ENCODE measurements at regions not wholly inside any gene's neighbourhood (a gene's known extent, or its start where the extent isn't known, plus 50 kb on each side); places are given as distances from the start of the nearest gene placed in this dataset.

DNA sequence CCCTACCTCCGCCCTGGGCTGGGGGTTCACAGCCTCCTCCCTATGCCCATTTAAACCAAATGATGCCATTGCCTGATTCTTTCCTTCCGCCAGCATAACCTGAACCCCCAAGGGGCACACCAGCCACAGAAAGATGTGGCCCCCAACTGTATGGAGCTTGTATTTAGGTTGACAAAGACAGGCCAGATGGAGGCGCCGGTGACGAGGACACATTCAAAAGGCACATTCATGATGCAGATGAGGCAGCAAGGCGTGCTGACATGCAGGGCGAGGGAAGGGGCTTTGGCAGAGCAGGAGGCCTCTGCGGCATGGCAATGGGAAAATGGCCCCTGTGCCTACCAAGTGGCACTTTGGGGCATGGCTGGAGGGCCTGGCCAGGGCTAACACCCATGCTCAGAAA lies 112.2 kb downstream of the RFLNA start:
- no peak for TF ChIP-seq POLR2A (IDR thresholded peaks at IDR 0.05)
- TF ChIP-seq, protein P1, sequence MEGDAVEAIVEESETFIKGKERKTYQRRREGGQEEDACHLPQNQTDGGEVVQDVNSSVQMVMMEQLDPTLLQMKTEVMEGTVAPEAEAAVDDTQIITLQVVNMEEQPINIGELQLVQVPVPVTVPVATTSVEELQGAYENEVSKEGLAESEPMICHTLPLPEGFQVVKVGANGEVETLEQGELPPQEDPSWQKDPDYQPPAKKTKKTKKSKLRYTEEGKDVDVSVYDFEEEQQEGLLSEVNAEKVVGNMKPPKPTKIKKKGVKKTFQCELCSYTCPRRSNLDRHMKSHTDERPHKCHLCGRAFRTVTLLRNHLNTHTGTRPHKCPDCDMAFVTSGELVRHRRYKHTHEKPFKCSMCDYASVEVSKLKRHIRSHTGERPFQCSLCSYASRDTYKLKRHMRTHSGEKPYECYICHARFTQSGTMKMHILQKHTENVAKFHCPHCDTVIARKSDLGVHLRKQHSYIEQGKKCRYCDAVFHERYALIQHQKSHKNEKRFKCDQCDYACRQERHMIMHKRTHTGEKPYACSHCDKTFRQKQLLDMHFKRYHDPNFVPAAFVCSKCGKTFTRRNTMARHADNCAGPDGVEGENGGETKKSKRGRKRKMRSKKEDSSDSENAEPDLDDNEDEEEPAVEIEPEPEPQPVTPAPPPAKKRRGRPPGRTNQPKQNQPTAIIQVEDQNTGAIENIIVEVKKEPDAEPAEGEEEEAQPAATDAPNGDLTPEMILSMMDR (IDR thresholded peaks at IDR 0.05): no peak
